WTC11 (cell line): ENCODE measurements at regions not wholly inside any gene's neighbourhood (a gene's known extent, or its start where the extent isn't known, plus 50 kb on each side); places are given as distances from the start of the nearest gene placed in this dataset.

ENCODE experiments used
- ATAC-seq: fragments of 200-7000 bp; cut with Tn5 transposase; 2 replicates; pipeline ENCODE4 v1.10.0; 2021; ENCODE audit warnings: mild to moderate bottlenecking, moderate library complexity
- CTCF ChIA-PET: fragments of 300-600 bp; sonication (Branson Sonifier 250); formaldehyde crosslinking; loops from one replicate; lab custom pipeline; 2021; ENCODE audit warnings: antibody characterized with exemption; lab: Charles Lee
- POLR2A ChIA-PET: fragments of 350-600 bp; sonication (Branson Sonifier 250); formaldehyde crosslinking; loops from one replicate; lab custom pipeline; 2021; ENCODE audit warnings: antibody characterized with exemption; lab: Charles Lee
- DNase-seq: peaks from one replicate; pipeline ENCODE4 v3.0.0; 2021; ENCODE audit warnings: low spot score
- H3K27ac Mint-ChIP-seq: 2 replicates; pipeline ENCODE4 v1.8.0; 2021; ENCODE audit warnings: mixed read lengths
- H3K27me3 Mint-ChIP-seq: 2 replicates; pipeline ENCODE4 v1.8.0; 2021; ENCODE audit warnings: low read depth, mild to moderate bottlenecking, moderate library complexity, mixed read lengths
- H3K36me3 Mint-ChIP-seq: 2 replicates; pipeline ENCODE4 v1.8.0; 2021; ENCODE audit warnings: mixed read lengths
- H3K4me1 Mint-ChIP-seq: 2 replicates; pipeline ENCODE4 v1.8.0; 2022; ENCODE audit warnings: mixed read lengths
- H3K4me3 Mint-ChIP-seq: 2 replicates; pipeline ENCODE4 v1.8.0; 2021; ENCODE audit warnings: mild to moderate bottlenecking, moderate library complexity, mixed read lengths
- H3K9me3 Mint-ChIP-seq: 2 replicates; pipeline ENCODE4 v1.8.0; 2021; ENCODE audit warnings: mixed read lengths
- ARID4B ChIP-seq: sonication (generic); formaldehyde crosslinking; IDR thresholded peaks from 2 replicates; pipeline ENCODE4 v1.8.0; 2023; ENCODE audit warnings: missing genetic modification reagents, mild to moderate bottlenecking, borderline replicate concordance
- CREB1 ChIP-seq: sonication (generic); formaldehyde crosslinking; IDR thresholded peaks from 2 replicates; pipeline ENCODE4 v1.8.0; 2023; ENCODE audit warnings: mild to moderate bottlenecking, missing genetic modification reagents
- CTCF ChIP-seq: fragments of 200-600 bp; IDR thresholded peaks from 2 replicates; pipeline ENCODE4 v1.8.0; 2022; ENCODE audit warnings: antibody characterized with exemption
- E2F4 ChIP-seq: sonication (generic); formaldehyde crosslinking; IDR thresholded peaks from 2 replicates; pipeline ENCODE4 v1.8.1; 2022; ENCODE audit warnings: low read depth, mild to moderate bottlenecking, moderate library complexity, missing genetic modification reagents, borderline replicate concordance
- E2F5 ChIP-seq: sonication (generic); formaldehyde crosslinking; IDR thresholded peaks from 2 replicates; pipeline ENCODE4 v1.8.1; 2022; ENCODE audit warnings: mild to moderate bottlenecking, moderate library complexity, missing genetic modification reagents
- ELF4 ChIP-seq: sonication (generic); formaldehyde crosslinking; IDR thresholded peaks from 2 replicates; pipeline ENCODE4 v1.8.1; 2022; ENCODE audit warnings: low read depth, mild to moderate bottlenecking, moderate library complexity, missing genetic modification reagents
- ESRRA ChIP-seq: sonication (generic); formaldehyde crosslinking; IDR thresholded peaks from 2 replicates; pipeline ENCODE4 v1.8.1; 2022; ENCODE audit warnings: mild to moderate bottlenecking, missing genetic modification reagents, borderline replicate concordance
- GABPB1 ChIP-seq: sonication (generic); formaldehyde crosslinking; IDR thresholded peaks from 2 replicates; pipeline ENCODE4 v1.8.1; 2023; ENCODE audit warnings: mild to moderate bottlenecking, missing genetic modification reagents
- HMGXB4 ChIP-seq: sonication (generic); formaldehyde crosslinking; IDR thresholded peaks from 2 replicates; pipeline ENCODE4 v1.8.1; 2023; ENCODE audit warnings: mild to moderate bottlenecking, moderate library complexity, missing genetic modification reagents
- IRF1 ChIP-seq: sonication (generic); formaldehyde crosslinking; IDR thresholded peaks from 2 replicates; pipeline ENCODE4 v1.8.0; 2023; ENCODE audit warnings: missing genetic modification reagents
- PRDM15 ChIP-seq: sonication (generic); formaldehyde crosslinking; IDR thresholded peaks from 2 replicates; pipeline ENCODE4 v1.8.0; 2022; ENCODE audit warnings: missing genetic modification reagents
- USF2 ChIP-seq: sonication (generic); formaldehyde crosslinking; IDR thresholded peaks from 2 replicates; pipeline ENCODE4 v1.8.1; 2023; ENCODE audit warnings: mild to moderate bottlenecking, missing genetic modification reagents, moderate library complexity
- ZNF263 ChIP-seq: sonication (generic); formaldehyde crosslinking; IDR thresholded peaks from 2 replicates; pipeline ENCODE4 v1.8.1; 2022; ENCODE audit warnings: low read depth, mild to moderate bottlenecking, moderate library complexity, missing genetic modification reagents
- ZNF532 ChIP-seq: fragments of 250-450 bp; sonication (Bioruptor Pico); IDR thresholded peaks from 2 replicates; pipeline ENCODE4 v1.9.0; 2021; ENCODE audit warnings: mild to moderate bottlenecking, borderline replicate concordance

GRCh38 chr2:144963031-144963430 is 443.1 kb upstream of the ZEB2 start:
- ChIA-PET CTCF (no interaction called here), POLR2A (no interaction called here)
- H3K4me1 Mint-ChIP-seq = no peaks in the 10 kb centered on the region
- peaks cover 36% of the 10 kb centered on the region for H3K36me3 Mint-ChIP-seq
- H3K9me3 Mint-ChIP-seq = peaks cover 50% of the 10 kb centered on the region
- H3K27me3 Mint-ChIP-seq = no peaks in the 10 kb centered on the region
- no peak overlapping the region for H3K27ac Mint-ChIP-seq
- no peak for TF ChIP-seq CTCF
- no peak for TF ChIP-seq GABPB1 (CRISPR knock-in tag)
- TF ChIP-seq PRDM15 (CRISPR knock-in tag) = no peak
- no peak for TF ChIP-seq ESRRA (CRISPR knock-in tag)
- no peak for DNase-seq
- no peak overlapping the region for H3K4me3 Mint-ChIP-seq
- ATAC-seq = no peak

GRCh38 chr2:144959416-144959815 is 439.5 kb upstream of the ZEB2 start:
- DNase-seq (no peak), ATAC-seq (no peak)
- ChIA-PET POLR2A (no interaction called here), CTCF (no interaction called here)
- TF ChIP-seq HMGXB4 (CRISPR knock-in tag) = no peak
- no peak for TF ChIP-seq USF2 (CRISPR knock-in tag)
- TF ChIP-seq E2F5 (CRISPR knock-in tag) = no peak
- TF ChIP-seq ELF4 (CRISPR knock-in tag) = no peak
- no peak for TF ChIP-seq CREB1 (CRISPR knock-in tag)
- TF ChIP-seq E2F4 (CRISPR knock-in tag) = no peak
- no peak for TF ChIP-seq ZNF263
- no peak for TF ChIP-seq ZNF532
- TF ChIP-seq ARID4B = no peak
- no peak for TF ChIP-seq IRF1 (CRISPR knock-in tag)
- H3K36me3 Mint-ChIP-seq = peaks cover 9% of the 10 kb centered on the region
- H3K4me3 Mint-ChIP-seq = no peak overlapping the region
- H3K9me3 Mint-ChIP-seq = peaks cover 19% of the 10 kb centered on the region
- H3K4me1 Mint-ChIP-seq = no peaks in the 10 kb centered on the region
- no peak overlapping the region for H3K27ac Mint-ChIP-seq
- H3K27me3 Mint-ChIP-seq = no peaks in the 10 kb centered on the region
